Natural killer cell (primary cell): ENCODE measurements at regions not wholly inside any gene's neighbourhood (a gene's known extent, or its start where the extent isn't known, plus 50 kb on each side); places are given as distances from the start of the nearest gene placed in this dataset.
A peak's percentile ranks its signal among the peaks of the same experiment; 100 is the strongest.
"Not testable (repeated sequence)": the region's sequence is repeated elsewhere in the genome, so short reads cannot be mapped to it uniquely, and the experiment has no call there.

ENCODE experiments used
- ATAC-seq, 3 donors: fragments of 150-1000 bp in 2 of 3; fragments of 200-7000 bp in 1 of 3; cut with Tn5 transposase; 1 replicate in 1 of 3; 2 replicates in 2 of 3; pipeline ENCODE4 v1.10.0; 2021; ENCODE audit warnings: mild to moderate bottlenecking in 2 of 3, moderate library complexity in 2 of 3
- DNase-seq, 2 donors: peaks; one replicate each; pipeline versions ENCODE4 v3.0.0 to v3.0.0-alpha.2; 2013 to 2021; ENCODE audit warnings: mixed read lengths in 1 of 2
- H3K27ac ChIP-seq: one replicate; pipeline ENCODE4 v1.5.1; 2013; ENCODE audit warnings: mild to moderate bottlenecking, low read length
- H3K27me3 ChIP-seq: one replicate; pipeline ENCODE4 v1.6.1; 2013; ENCODE audit warnings: low read length; ENCODE audit not compliant: control insufficient read depth, insufficient read depth
- H3K36me3 ChIP-seq: one replicate; pipeline ENCODE4 v1.6.1; 2013; ENCODE audit warnings: low read length; ENCODE audit not compliant: control insufficient read depth, insufficient read depth
- H3K4me1 ChIP-seq: one replicate; pipeline ENCODE4 v1.6.1; 2013; ENCODE audit warnings: low read length; ENCODE audit not compliant: control insufficient read depth, insufficient read depth
- H3K4me3 ChIP-seq: one replicate; pipeline ENCODE4 v1.5.1; 2013; ENCODE audit warnings: low read length
- H3K9me3 ChIP-seq: one replicate; pipeline ENCODE4 v1.6.1; 2013; ENCODE audit warnings: low read length; ENCODE audit not compliant: control insufficient read depth, insufficient read depth
- H3K27ac Mint-ChIP-seq, 2 donors: one replicate each; pipeline ENCODE4 v1.8.0; 2022; ENCODE audit warnings: mild to moderate bottlenecking in 2 of 2, mixed read lengths in 2 of 2, moderate library complexity in 1 of 2
- H3K27me3 Mint-ChIP-seq, 2 donors: one replicate each; pipeline ENCODE4 v1.8.0; 2022; ENCODE audit warnings: low read depth in 2 of 2, mixed read lengths in 2 of 2
- H3K36me3 Mint-ChIP-seq: one replicate; pipeline ENCODE4 v1.8.0; 2022; ENCODE audit warnings: mixed read lengths
- H3K4me1 Mint-ChIP-seq, 2 donors: one replicate each; pipeline ENCODE4 v1.8.0; 2022; ENCODE audit warnings: mixed read lengths in 2 of 2
- H3K4me3 Mint-ChIP-seq: one replicate; pipeline ENCODE4 v1.8.0; 2022; ENCODE audit warnings: mild to moderate bottlenecking, moderate library complexity, mixed read lengths
- H3K9me3 Mint-ChIP-seq, 2 donors: one replicate each; pipeline ENCODE4 v1.8.0; 2022; ENCODE audit warnings: mixed read lengths in 2 of 2
- WGBS: methylation state at CpG from one replicate; pipeline ENCODE4 v1.1.7; 2013; ENCODE audit warnings: missing lambda C conversion rate; ENCODE audit not compliant: insufficient coverage; 5-methylcytosine and 5-hydroxymethylcytosine counted together
- intact Hi-C: fragments of 100-400 bp; cut with micrococcal nuclease; formaldehyde crosslinking; loops from one replicate; pipeline ENCODE4 v1.14.2; 2022
- TF ChIP-seq, protein P1 (sequence below): fragments of 200-600 bp; IDR thresholded peaks from one replicate; pipeline ENCODE4 v1.8.0; 2022; ENCODE audit warnings: antibody characterized with exemption

DNA sequence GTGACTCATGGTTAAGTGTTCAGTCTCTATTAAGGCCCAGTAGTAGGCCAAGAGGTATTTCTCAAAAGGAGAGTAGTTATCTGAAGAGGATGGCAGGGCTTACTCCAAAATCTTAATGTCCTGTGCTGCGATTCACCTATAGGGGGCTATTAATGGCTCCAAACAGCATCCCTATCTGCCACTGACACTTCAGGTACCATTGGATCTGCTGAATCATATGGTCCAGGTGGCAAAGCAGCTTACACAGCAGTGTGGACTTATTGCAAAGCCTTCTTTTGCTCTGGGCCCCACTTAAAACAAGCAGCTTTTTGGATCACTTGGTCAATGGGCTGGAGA lies 60.8 kb upstream of the ATP2B1 start:
- Histone ChIP-seq H3K4me1 (peaks cover 3% of the 10 kb centered on the region), H3K36me3 (no peaks in the 10 kb centered on the region), H3K27me3 (no peaks in the 10 kb centered on the region), H3K9me3 (no peaks in the 10 kb centered on the region), H3K27ac (no peak overlapping the region), H3K4me3 (no peak overlapping the region)
- intact Hi-C loops: no loop called here
- ATAC-seq (no peak), DNase-seq (no peak)
- TF ChIP-seq, protein P1, sequence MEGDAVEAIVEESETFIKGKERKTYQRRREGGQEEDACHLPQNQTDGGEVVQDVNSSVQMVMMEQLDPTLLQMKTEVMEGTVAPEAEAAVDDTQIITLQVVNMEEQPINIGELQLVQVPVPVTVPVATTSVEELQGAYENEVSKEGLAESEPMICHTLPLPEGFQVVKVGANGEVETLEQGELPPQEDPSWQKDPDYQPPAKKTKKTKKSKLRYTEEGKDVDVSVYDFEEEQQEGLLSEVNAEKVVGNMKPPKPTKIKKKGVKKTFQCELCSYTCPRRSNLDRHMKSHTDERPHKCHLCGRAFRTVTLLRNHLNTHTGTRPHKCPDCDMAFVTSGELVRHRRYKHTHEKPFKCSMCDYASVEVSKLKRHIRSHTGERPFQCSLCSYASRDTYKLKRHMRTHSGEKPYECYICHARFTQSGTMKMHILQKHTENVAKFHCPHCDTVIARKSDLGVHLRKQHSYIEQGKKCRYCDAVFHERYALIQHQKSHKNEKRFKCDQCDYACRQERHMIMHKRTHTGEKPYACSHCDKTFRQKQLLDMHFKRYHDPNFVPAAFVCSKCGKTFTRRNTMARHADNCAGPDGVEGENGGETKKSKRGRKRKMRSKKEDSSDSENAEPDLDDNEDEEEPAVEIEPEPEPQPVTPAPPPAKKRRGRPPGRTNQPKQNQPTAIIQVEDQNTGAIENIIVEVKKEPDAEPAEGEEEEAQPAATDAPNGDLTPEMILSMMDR: no peak
- H3K4me3 Mint-ChIP-seq: no peak overlapping the region
- H3K27me3 Mint-ChIP-seq: no peaks in the 10 kb centered on the region
- no peaks in the 10 kb centered on the region for H3K36me3 Mint-ChIP-seq
- H3K4me1 Mint-ChIP-seq: peaks cover 9 to 16% of the 10 kb centered on the region in 2 donors
- H3K27ac Mint-ChIP-seq: no peak overlapping the region
- 100% methylated on average over 1 of the region's 1 CpG for WGBS
- H3K9me3 Mint-ChIP-seq: no peaks in the 10 kb centered on the region

- no peaks in the 10 kb centered on the region for H3K27me3 Mint-ChIP-seq
- no peak for DNase-seq
- 73% methylated on average over 2 of the region's 3 CpGs for WGBS
- no peak overlapping the region for H3K4me3 Mint-ChIP-seq
- H3K36me3 ChIP-seq: no peaks in the 10 kb centered on the region
- H3K9me3 Mint-ChIP-seq: no peaks in the 10 kb centered on the region
- no peaks in the 10 kb centered on the region for H3K27me3 ChIP-seq
- H3K27ac ChIP-seq: no peak overlapping the region
- no peak overlapping the region for H3K27ac Mint-ChIP-seq
- peaks cover 3% of the 10 kb centered on the region for H3K4me1 ChIP-seq
- ATAC-seq: peak; percentile 25 to 72 (median 61)
- H3K4me3 ChIP-seq: no peak overlapping the region
- no peaks in the 10 kb centered on the region for H3K36me3 Mint-ChIP-seq
- H3K9me3 ChIP-seq: no peaks in the 10 kb centered on the region
- H3K4me1 Mint-ChIP-seq: peaks cover 9 to 16% of the 10 kb centered on the region in 2 donors
- intact Hi-C loops: no loop called here
- TF ChIP-seq, protein P1: no peak
Measured at GRCh38 chr12:89768586-89769482, 60.2 kb upstream of the ATP2B1 start.

GRCh38 chr12:89765959-89766824 lies 57.6 kb upstream of the ATP2B1 start:
- Mint-ChIP-seq H3K4me3 (no peak overlapping the region), H3K9me3 (no peaks in the 10 kb centered on the region), H3K36me3 (no peaks in the 10 kb centered on the region), H3K27ac (peak overlapping the region; percentile 38 to 48), H3K27me3 (no peaks in the 10 kb centered on the region), H3K4me1 (peaks cover 19 to 29% of the 10 kb centered on the region in 2 donors)
- Histone ChIP-seq H3K36me3 (no peaks in the 10 kb centered on the region), H3K9me3 (no peaks in the 10 kb centered on the region), H3K4me1 (peaks cover 6% of the 10 kb centered on the region), H3K27me3 (no peaks in the 10 kb centered on the region), H3K27ac (no peak overlapping the region), H3K4me3 (no peak overlapping the region)
- WGBS: 30% methylated on average over 1 of the region's 3 CpGs
- TF ChIP-seq, protein P1: no peak
- ATAC-seq (no peak), DNase-seq (peak in 1 of 2 donors; percentile 47)
- intact Hi-C loops: no loop called here

DNA sequence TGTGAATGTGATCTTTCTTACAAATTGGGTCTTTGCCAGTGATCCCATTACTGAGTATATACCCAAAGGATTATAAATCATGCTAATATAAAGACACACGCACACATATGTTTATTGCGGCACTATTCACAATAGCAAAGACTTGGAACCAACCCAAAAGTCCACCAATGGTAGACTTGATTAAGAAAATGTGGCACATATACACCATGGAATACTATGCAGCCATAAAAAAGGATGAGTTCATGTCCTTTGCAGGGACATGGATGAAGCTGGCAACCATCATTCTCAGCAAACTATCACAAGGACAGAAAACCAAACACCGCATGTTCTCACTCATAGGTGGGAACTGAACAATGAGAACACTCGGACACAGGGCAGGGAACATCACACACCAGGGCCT lies 55.5 kb upstream of the ATP2B1 start:
- H3K36me3 ChIP-seq, H3K27ac ChIP-seq, H3K9me3 ChIP-seq, H3K27me3 Mint-ChIP-seq, H3K4me3 ChIP-seq, DNase-seq, intact Hi-C loops, H3K4me3 Mint-ChIP-seq, H3K36me3 Mint-ChIP-seq, H3K27me3 ChIP-seq, ATAC-seq, H3K9me3 Mint-ChIP-seq: not testable (repeated sequence)
- WGBS: 100% methylated on average over 4 of the region's 4 CpGs
- peaks cover 10% of the 10 kb centered on the region for H3K4me1 ChIP-seq
- Mint-ChIP-seq H3K27ac (peak overlapping the region in 1 of 2 donors; percentile 89), H3K4me1 (peaks cover 33 to 44% of the 10 kb centered on the region in 2 donors)
